ENCODE measurements at regions not wholly inside any gene's neighbourhood (a gene's known extent, or its start where the extent isn't known, plus 50 kb on each side); places are given as distances from the start of the nearest gene placed in this dataset.

- no peak for TF ChIP-seq EP300 (IDR thresholded peaks at IDR 0.05)
- TF ChIP-seq CTCF (IDR thresholded peaks at IDR 0.05) = no peak
- no peak for TF ChIP-seq POLR2A (IDR thresholded peaks at IDR 0.05)
Measured at GRCh38 chr16:85365120-85365519, 248.0 kb upstream of the GSE1 start.
